Tibial nerve (tissue), 3 donors: ENCODE measurements at regions not wholly inside any gene's neighbourhood (a gene's known extent, or its start where the extent isn't known, plus 50 kb on each side); places are given as distances from the start of the nearest gene placed in this dataset.

ENCODE experiments used
- CTCF ChIP-seq, 5 experiments: fragments of 200-600 bp in 3 of 5; fragments of 450-650 bp in 2 of 5; sonication (generic) in 3 of 5; IDR thresholded peaks; one replicate each; pipeline ENCODE4 v1.5.1; 2016 to 2019; ENCODE audit warnings: antibody characterized with exemption in 5 of 5, mild to moderate bottlenecking in 3 of 5, moderate library complexity in 2 of 5
- POLR2A ChIP-seq, 2 donors: fragments of 450-650 bp; IDR thresholded peaks; one replicate each; pipeline ENCODE4 v1.6.1; 2017; ENCODE audit warnings: antibody characterized with exemption in 2 of 2, mild to moderate bottlenecking in 2 of 2, moderate library complexity in 2 of 2

DNA sequence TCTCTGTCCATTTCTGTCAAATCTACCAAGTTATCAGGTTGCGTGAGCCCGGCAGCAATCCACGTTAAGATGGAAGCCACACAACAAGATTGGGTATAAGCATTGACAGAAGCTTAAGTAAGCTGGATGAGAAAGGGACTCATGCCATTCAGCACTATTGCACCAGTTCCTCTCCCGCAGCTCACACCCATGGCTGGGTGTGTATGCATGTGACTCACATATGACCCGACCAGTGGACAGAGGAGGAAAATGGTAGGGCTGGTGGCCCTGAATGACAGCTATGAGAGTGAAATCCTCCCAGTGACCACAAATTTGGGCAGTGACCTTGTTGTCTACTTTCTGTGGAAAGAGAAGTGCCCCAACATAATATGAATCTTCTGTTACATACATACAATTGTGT, 113.5 kb downstream of the OTOR start:
- no peak for TF ChIP-seq POLR2A (IDR thresholded peaks at IDR 0.05)
- TF ChIP-seq CTCF (IDR thresholded peaks at IDR 0.05): no peak
